Stimulated activated naive CD8-positive, alpha-beta T cell treated with anti-CD3 and anti-CD28 coated beads, Interleukin-15, Interleukin-2, amounts not matched to agents 100 U/mL and 50 U/mL, for 24 hours (primary cell): ENCODE measurements at regions not wholly inside any gene's neighbourhood (a gene's known extent, or its start where the extent isn't known, plus 50 kb on each side); places are given as distances from the start of the nearest gene placed in this dataset.

Source experiments
- ATAC-seq: fragments of 150-1000 bp; cut with Tn5 transposase; one replicate; pipeline ENCODE4 v1.10.0; 2021
- DNase-seq: peaks from one replicate; pipeline ENCODE4 v3.0.0; 2021

- DNase-seq (no peak), ATAC-seq (no peak)
Observed at GRCh38 chr14:61192989-61193388, 88.1 kb downstream of the TMEM30B start.

GRCh38 chr14:61191733-61192132 is 89.4 kb downstream of the TMEM30B start:
- no peak for ATAC-seq
- DNase-seq = no peak

GRCh38 chr14:61190341-61190740 is 90.8 kb downstream of the TMEM30B start:
- DNase-seq (no peak), ATAC-seq (no peak)

- DNase-seq = peak; percentile 66
- ATAC-seq = peak; percentile 56
Observed at GRCh38 chr14:61188978-61189808, 91.9 kb downstream of the TMEM30B start.

- DNase-seq (no peak), ATAC-seq (no peak)
Observed at GRCh38 chr14:61188196-61188595, 92.9 kb downstream of the TMEM30B start.

- DNase-seq (no peak), ATAC-seq (no peak)
Observed at GRCh38 chr14:61187196-61187905, 93.8 kb downstream of the TMEM30B start.

- no peak for ATAC-seq
- DNase-seq = no peak
Observed at GRCh38 chr14:61186341-61187195, 94.6 kb downstream of the TMEM30B start.

- DNase-seq = no peak
- no peak for ATAC-seq
Observed at GRCh38 chr14:61185534-61185933, 95.6 kb downstream of the TMEM30B start.

GRCh38 chr14:61184112-61184511 is 97.0 kb downstream of the TMEM30B start:
- ATAC-seq = no peak
- no peak for DNase-seq

GRCh38 chr14:61183196-61183885 is 97.8 kb downstream of the TMEM30B start:
- ATAC-seq (no peak), DNase-seq (no peak)

- no peak for DNase-seq
- ATAC-seq = no peak
Observed at GRCh38 chr14:61179796-61180398, 101.2 kb downstream of the TMEM30B start.

- ATAC-seq = no peak
- no peak for DNase-seq
Observed at GRCh38 chr14:61179061-61179690, 102.0 kb downstream of the TMEM30B start.

- ATAC-seq = peak; percentile 85
- DNase-seq = peak; percentile 54
Observed at GRCh38 chr14:61178226-61179060, 102.7 kb downstream of the TMEM30B start.

GRCh38 chr14:61177279-61178225 is 103.6 kb downstream of the TMEM30B start:
- no peak for DNase-seq
- ATAC-seq = no peak

- no peak for ATAC-seq
- no peak for DNase-seq
Observed at GRCh38 chr14:61176686-61177085, 104.5 kb downstream of the TMEM30B start.

- DNase-seq (no peak), ATAC-seq (no peak)
Observed at GRCh38 chr14:61174987-61175386, 106.2 kb downstream of the TMEM30B start.

GRCh38 chr14:61174441-61174891 is 106.7 kb downstream of the TMEM30B start:
- DNase-seq = no peak
- ATAC-seq = no peak

GRCh38 chr14:61171727-61172126 is 109.4 kb downstream of the TMEM30B start:
- no peak for ATAC-seq

GRCh38 chr14:61168141-61168540 is 113.0 kb downstream of the TMEM30B start:
- no peak for ATAC-seq
- DNase-seq = no peak

More at GRCh38 chr14:61171727-61172126, 109.4 kb downstream of the TMEM30B start:
- no peak for DNase-seq
